ENCODE measurements at regions not wholly inside any gene's neighbourhood (a gene's known extent, or its start where the extent isn't known, plus 50 kb on each side); places are given as distances from the start of the nearest gene placed in this dataset.

DNA sequence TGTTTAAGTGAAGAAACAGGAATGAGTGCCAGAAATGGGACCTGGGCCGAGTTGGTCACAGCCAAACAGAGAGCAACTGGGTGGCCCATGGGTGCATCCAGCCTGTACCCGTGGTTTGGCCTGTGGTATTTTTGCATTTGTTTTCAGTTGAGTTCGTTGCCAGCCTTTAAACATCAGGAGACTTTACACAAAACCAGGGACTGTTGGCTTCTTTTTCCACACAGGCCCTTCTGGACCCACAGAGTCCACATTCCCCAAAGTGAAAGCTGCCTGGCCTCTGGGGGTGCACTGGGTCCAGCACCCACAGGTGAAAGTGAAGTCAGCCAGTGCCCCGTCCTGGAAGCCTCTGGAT is 54.1 kb upstream of the TNS3 start:
- DNase-seq: no peak

DNA sequence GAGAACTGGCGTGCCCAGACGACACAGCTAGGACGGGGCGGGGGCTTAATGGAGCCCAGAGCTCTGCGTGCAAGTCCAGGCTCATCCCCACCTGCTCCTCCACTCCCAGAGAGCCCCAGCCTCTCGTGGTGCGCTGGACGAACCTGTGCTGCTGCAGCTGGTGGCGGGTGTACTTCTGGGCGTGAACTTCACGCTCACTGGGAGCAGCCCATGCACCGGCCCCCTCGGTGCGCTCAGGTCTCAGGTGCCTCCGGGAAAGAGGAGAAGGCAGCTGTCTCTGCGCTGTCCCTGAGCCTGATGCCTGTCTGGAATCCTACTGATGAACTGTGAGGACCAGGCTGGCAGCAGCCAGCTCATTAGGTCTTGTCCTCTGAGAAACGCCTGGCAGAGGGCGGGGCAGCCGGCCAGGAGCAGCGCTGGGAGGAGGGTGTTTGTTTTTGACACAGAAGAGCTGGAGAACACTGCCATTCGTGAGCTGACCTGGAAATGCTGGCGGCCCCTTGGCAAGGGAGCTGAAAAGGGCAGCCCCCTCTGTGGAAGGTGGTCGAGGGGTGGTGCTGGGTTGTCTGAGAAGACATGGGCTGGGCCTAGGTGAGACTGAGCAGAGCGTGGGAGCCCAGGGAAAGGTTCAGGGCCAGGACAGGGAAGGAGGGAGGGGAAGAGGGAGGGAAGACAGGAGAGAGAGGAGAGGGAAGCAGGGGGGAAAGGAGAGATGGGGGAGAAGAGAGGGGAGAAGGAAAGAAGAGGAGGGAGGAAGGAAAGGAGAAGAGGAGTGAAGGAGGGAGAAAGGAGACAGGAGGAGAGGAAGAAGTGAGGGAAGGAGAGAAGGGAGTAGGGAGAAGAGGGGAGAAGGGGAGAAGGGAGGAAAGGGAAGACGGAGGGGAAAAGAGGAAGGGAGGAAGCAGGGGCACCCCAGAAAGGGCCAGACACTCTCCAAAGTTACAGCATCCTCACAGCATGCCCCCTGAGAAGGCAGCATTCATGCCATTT is 53.5 kb upstream of the TNS3 start:
- DNase-seq: peak; percentile 53

DNA sequence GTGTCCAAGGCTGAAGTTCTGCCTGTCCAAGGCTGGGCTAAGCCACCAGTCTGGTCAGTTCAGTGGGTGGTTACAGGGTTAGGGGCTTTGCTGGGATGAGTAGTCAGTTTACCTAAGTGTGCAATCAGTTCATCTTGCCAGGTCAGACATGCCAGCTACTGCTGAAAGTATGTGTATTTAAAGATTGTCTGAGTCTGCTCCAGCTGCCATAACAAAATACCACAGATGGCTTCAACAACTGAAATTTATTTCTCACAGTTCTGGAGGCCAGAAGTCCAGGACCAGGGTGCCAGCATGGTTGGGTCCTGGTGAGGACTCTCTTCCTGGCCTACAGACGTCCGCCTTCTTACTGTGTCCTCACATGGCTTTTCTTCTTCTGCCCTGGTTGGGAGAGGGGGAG is 52.4 kb upstream of the TNS3 start:
- DNase-seq: no peak

DNA sequence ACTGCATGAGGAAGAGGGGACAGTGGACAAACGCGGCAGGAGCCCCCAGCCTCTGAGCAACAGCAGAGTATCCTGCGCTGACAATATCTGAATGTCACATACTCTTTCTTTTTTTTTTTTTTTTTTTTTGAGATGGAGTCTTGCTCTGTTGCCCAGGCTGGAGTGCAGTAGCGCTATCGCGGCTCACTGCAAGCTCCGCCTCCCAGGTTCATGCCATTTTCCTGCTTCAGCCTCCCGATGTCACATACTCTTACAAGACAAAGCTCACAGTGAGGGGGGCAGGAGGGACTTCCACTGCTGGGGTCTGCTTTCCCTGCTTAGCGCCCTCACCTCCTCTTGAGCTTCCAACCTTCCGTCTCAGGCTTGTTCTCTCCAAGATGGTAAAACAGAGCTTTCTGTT is 51.2 kb upstream of the TNS3 start:
- no peak for DNase-seq

All from NCI-H1092 (cell line).